ENCODE measurements at regions not wholly inside any gene's neighbourhood (a gene's known extent, or its start where the extent isn't known, plus 50 kb on each side); places are given as distances from the start of the nearest gene placed in this dataset.

- TF ChIP-seq CTCF (conservative IDR thresholded peaks at IDR 0.05; ENCODE audit: low read depth, low read length) (no peak), EZH2phosphoT487 (IDR thresholded peaks at IDR 0.05; ENCODE audit: borderline replicate concordance, low read length) (no peak)
Measured at GRCh38 chr5:157933005-157933404, 74.1 kb upstream of the CLINT1 start.

Measured in PC-3 (cell line).